ENCODE measurements at regions not wholly inside any gene's neighbourhood (a gene's known extent, or its start where the extent isn't known, plus 50 kb on each side); places are given as distances from the start of the nearest gene placed in this dataset.

GRCh38 chr2:9092383-9093282 lies 89.1 kb upstream of the MBOAT2 start (continued):
- TF ChIP-seq, protein P1, sequence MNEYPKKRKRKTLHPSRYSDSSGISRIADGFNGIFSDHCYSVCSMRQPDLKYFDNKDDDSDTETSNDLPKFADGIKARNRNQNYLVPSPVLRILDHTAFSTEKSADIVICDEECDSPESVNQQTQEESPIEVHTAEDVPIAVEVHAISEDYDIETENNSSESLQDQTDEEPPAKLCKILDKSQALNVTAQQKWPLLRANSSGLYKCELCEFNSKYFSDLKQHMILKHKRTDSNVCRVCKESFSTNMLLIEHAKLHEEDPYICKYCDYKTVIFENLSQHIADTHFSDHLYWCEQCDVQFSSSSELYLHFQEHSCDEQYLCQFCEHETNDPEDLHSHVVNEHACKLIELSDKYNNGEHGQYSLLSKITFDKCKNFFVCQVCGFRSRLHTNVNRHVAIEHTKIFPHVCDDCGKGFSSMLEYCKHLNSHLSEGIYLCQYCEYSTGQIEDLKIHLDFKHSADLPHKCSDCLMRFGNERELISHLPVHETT (CRISPR knock-in tag; conservative IDR thresholded peaks at IDR 0.05): no peak
- TF ChIP-seq DZIP1 (CRISPR knock-in tag; IDR thresholded peaks at IDR 0.05) (no peak), SP4 (CRISPR knock-in tag; IDR thresholded peaks at IDR 0.05) (no peak)

- Histone ChIP-seq H4K20me1 (ENCODE audit: insufficient read depth, low read length) (no peaks in the 10 kb centered on the region), H3K36me3 (replicated peaks in 1 of 2; ENCODE audit: control insufficient read depth in 1 of 2, insufficient read depth in 2 of 2, low read length in 2 of 2) (no peaks in the 10 kb centered on the region), H3K4me1 (ENCODE audit: insufficient read depth, low read length) (0 out of 2 replicates have a peak, but pooled peaks cover 4% of the 10 kb centered on the region), H3K4me2 (ENCODE audit: low read depth, low read length) (no peak overlapping the region), H3K4me3 (replicated peaks in 1 of 3; ENCODE audit: insufficient read depth in 1 of 3, low read depth in 2 of 3, low read length in 3 of 3) (no peak overlapping the region), H3K79me2 (ENCODE audit: insufficient read depth, low read length) (no peaks in the 10 kb centered on the region), H3K27me3 (ENCODE audit: control insufficient read depth in 1 of 2, insufficient read depth in 2 of 2, low read length in 2 of 2) (peaks cover 4 to 25% of the 10 kb centered on the region in 2 experiments; a peak in 3 of 5 replicates), H2AFZ (ENCODE audit: low read length) (no peak overlapping the region), H3K9me3 (ENCODE audit: low read length) (no peaks in the 10 kb centered on the region), H3K27ac (ENCODE audit: extremely low read length, insufficient read depth, low read length) (no peak overlapping the region), H3K9ac (ENCODE audit: insufficient read depth, low read depth, low read length) (no peak overlapping the region)
- ChIA-PET CTCF (ENCODE audit: low intra/inter-chr PET ratio, low total read pairs) (no interaction called here), POLR2A (no interaction called here)
- BruUV-seq (replicated peaks): no TSS peak
- DNase-seq (ENCODE audit: low spot score) (no peak), FAIRE-seq (no peak), ATAC-seq (no peak)
- in situ Hi-C loops (cut with HindIII; ENCODE audit: extremely low pct_ligation_motif_present, low pct_unique_long_range_greater_than_20kb) (no loop called here), intact Hi-C loops (cut with micrococcal nuclease; ENCODE audit: unreplicated experiment) (no loop called here)
- 5% methylated on average over 1 of the region's 1 CpG for WGBS (ENCODE audit: low lambda C conversion rate)
- TF ChIP-seq PHF5A (CRISPR knock-in tag; IDR thresholded peaks at IDR 0.05; ENCODE audit: low read depth, unreplicated experiment) (no peak), SRF (IDR thresholded peaks at IDR 0.05; ENCODE audit: low read depth, low read length) (no peak), TAF1 (CRISPR knock-in tag; IDR thresholded peaks at IDR 0.05) (no peak), CHCHD3 (CRISPR knock-in tag; IDR thresholded peaks at IDR 0.05) (no peak), ARNT (IDR thresholded peaks at IDR 0.05) (no peak), ZNF619 (CRISPR knock-in tag; IDR thresholded peaks at IDR 0.05) (no peak), ZNF775 (CRISPR knock-in tag; IDR thresholded peaks at IDR 0.05; ENCODE audit: borderline replicate concordance) (no peak), AKNA (CRISPR knock-in tag; IDR thresholded peaks at IDR 0.05; ENCODE audit: borderline replicate concordance) (no peak), XBP1 (CRISPR knock-in tag; IDR thresholded peaks at IDR 0.05) (no peak)
Measured at GRCh38 chr2:9091811-9092210, 88.3 kb upstream of the MBOAT2 start.

All from HepG2 (cell line).